ENCODE measurements at regions not wholly inside any gene's neighbourhood (a gene's known extent, or its start where the extent isn't known, plus 50 kb on each side); places are given as distances from the start of the nearest gene placed in this dataset.

GRCh38 chr2:43171789-43172188, 54.6 kb downstream of the ZFP36L2 start:
- ChIA-PET POLR2A (no interaction called here), CTCF (interaction anchor here (0.6 to 4.6 kb wide), 7 partner anchors 9 to 55 kb away, joined by 3 to 42 read pairs (median 5); partner anchors contain the start of gene ZFP36L2)
- Mint-ChIP-seq H3K9me3 (no peaks in the 10 kb centered on the region), H3K4me3 (no peak overlapping the region), H3K4me1 (peaks cover 89% of the 10 kb centered on the region), H3K27ac (peak overlapping the region; percentile 64), H3K36me3 (ENCODE audit: low read depth) (peaks cover 8% of the 10 kb centered on the region), H3K27me3 (no peaks in the 10 kb centered on the region)
- no peak for DNase-seq

- Mint-ChIP-seq H3K4me1 (peaks cover 81% of the 10 kb centered on the region), H3K4me3 (no peak overlapping the region), H3K27ac (peak overlapping the region; percentile 94), H3K36me3 (ENCODE audit: low read depth) (peaks cover 4% of the 10 kb centered on the region), H3K27me3 (no peaks in the 10 kb centered on the region), H3K9me3 (no peaks in the 10 kb centered on the region)
- no peak for DNase-seq
- ChIA-PET CTCF (interaction anchor here (0.6 to 4.6 kb wide), 25 partner anchors 9 to 59 kb away, joined by 3 to 42 read pairs (median 4); partner anchors contain the start of gene ZFP36L2), POLR2A (no interaction called here)
These were observed 55.9 kb downstream of the ZFP36L2 start for GRCh38 chr2:43170405-43171105.

- Mint-ChIP-seq H3K4me1 (peaks cover 81% of the 10 kb centered on the region), H3K4me3 (peak overlapping the region; percentile 12), H3K9me3 (no peaks in the 10 kb centered on the region), H3K36me3 (ENCODE audit: low read depth) (no peaks in the 10 kb centered on the region), H3K27ac (peak overlapping the region; percentile 94), H3K27me3 (no peaks in the 10 kb centered on the region)
- peak; percentile 69 for DNase-seq
- POLR2A ChIA-PET = interaction anchor here (0.9 to 1.3 kb wide), 2 partner anchors 10 to 36 kb away, joined by 3 read pairs; no protein-coding TSS in a partner anchor
- CTCF ChIA-PET = interaction anchor here (0.6 to 4.6 kb wide), 22 partner anchors 8 to 59 kb away, joined by 3 to 42 read pairs (median 5); no protein-coding TSS in a partner anchor
These were observed 56.4 kb downstream of the ZFP36L2 start for GRCh38 chr2:43169987-43170386.

DNA sequence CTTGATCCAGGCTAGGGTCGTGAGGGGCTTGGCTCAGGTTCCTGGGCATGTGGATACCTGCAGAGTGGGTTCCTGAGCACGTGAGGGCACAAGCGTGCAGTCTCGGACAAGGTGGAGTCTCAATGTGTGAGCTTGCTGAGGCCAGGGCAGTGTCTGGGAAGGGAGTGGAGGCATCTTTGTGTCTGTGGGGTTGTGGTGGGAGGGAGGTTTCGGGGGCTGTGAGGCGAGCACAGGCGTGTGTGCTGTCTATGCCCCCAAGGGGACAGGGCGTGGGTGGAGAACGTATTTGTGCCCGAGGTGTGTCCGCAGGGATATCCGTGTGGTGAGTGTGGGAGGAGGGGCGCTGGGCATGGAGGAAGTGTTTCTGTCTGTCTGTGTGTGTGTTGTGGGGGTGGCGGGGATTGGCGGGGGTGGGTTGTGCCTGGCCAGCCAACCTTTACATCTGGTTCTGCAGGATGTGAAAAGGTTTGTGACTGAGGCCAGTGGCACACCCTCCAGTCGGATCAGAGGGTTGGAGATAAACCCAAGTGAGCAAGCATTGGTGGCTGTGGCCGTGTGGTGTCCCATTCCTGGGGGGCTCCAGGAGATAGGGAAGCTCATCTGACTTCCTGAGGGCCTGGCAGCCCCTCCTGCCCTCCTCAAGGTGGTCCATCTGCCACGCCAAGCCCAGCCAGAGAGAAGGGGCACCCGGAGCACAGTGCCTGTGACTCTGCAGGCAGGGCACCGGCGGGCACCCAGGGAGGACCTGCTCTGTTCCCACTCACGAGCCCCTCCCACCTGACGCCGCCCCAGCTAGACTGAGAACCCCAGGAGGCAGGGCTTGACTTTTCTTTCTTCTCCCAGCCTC, 57.1 kb downstream of the ZFP36L2 start:
- Mint-ChIP-seq H3K9me3 (no peaks in the 10 kb centered on the region), H3K27ac (peak overlapping the region; percentile 94), H3K4me1 (peaks cover 77% of the 10 kb centered on the region), H3K36me3 (ENCODE audit: low read depth) (no peaks in the 10 kb centered on the region), H3K4me3 (peak overlapping the region; percentile 67), H3K27me3 (no peaks in the 10 kb centered on the region)
- CTCF ChIA-PET = interaction anchor here (0.7 to 4.6 kb wide), 17 partner anchors 10 to 60 kb away, joined by 3 to 42 read pairs (median 5); no protein-coding TSS in a partner anchor
- peak; percentile 31 for DNase-seq
- POLR2A ChIA-PET = interaction anchor here (0.9 to 1.3 kb wide), 2 partner anchors 11 to 35 kb away, joined by 3 read pairs; no protein-coding TSS in a partner anchor

- no peak for DNase-seq
- no peaks in the 10 kb centered on the region for H3K27me3 Mint-ChIP-seq
- no peaks in the 10 kb centered on the region for H3K36me3 Mint-ChIP-seq (ENCODE audit: low read depth)
- POLR2A ChIA-PET = interaction anchor here (0.7 kb wide), 1 partner anchor 312 kb away, joined by 3 read pairs; no protein-coding TSS in a partner anchor
- H3K4me3 Mint-ChIP-seq = no peak overlapping the region
- peak overlapping the region; percentile 94 for H3K27ac Mint-ChIP-seq
- H3K9me3 Mint-ChIP-seq = no peaks in the 10 kb centered on the region
- CTCF ChIA-PET = interaction anchor here (0.6 to 4.6 kb wide), 8 partner anchors 10 to 56 kb away, joined by 3 to 42 read pairs (median 4); no protein-coding TSS in a partner anchor
- peaks cover 72% of the 10 kb centered on the region for H3K4me1 Mint-ChIP-seq
These were observed 58.4 kb downstream of the ZFP36L2 start for GRCh38 chr2:43168016-43168369.

DNA sequence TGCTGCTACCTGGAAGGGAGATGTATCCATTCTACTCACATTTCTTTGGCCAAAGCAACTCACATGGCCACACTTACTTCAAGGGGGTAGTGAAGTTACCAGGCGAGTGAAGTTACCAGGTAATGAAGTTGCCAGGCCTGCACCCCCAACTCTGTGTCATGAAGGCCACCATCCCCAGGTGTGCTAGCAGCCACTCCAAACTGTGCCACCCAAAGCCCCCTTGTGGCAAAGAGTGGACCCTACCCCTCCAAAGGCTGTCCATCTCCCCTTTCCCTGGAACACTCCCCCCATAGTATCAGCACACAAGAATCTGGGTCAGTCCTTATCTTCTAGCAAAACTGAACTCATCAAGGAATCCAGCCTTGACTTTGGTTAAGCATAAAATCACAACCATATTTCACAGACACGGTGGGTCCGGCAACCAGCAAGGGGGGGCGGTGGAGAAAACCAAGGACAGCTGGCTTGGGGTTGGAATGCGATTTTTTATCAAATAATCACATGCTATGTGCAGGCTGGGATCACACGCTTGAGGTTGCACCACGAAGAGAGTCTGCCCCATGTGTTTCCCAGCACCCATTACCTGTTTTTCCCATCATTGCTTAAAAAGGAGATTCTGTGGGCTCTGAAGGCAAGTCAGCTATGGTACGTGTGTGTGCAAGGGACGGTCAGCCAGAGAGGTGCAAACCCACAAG, 60.9 kb downstream of the ZFP36L2 start:
- no peak overlapping the region for H3K27ac Mint-ChIP-seq
- DNase-seq = no peak

DNA sequence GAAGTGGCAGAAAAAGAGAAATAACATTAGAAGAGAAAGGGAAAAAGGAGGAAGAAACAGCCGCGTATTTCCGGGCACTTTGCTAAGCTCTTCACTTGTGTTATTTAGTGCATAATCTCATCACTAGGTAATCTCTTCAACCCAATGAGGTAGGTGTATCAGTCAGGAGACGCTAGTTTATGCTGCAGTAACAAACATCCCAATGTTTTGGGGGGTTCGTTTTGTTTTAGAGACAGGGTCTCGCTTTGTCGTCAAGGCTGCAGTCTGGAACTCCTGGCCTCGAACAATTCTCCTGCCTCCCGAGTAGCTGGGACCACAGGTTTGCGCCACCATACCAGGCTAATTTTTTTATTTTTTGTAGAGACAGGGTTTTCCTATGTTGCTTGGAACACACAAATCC, 61.7 kb downstream of the ZFP36L2 start:
- ChIA-PET POLR2A (no interaction called here), CTCF (interaction anchor here (0.9 to 2.9 kb wide), 5 partner anchors 10 to 60 kb away, joined by 3 to 9 read pairs (median 3); no protein-coding TSS in a partner anchor)
- no peaks in the 10 kb centered on the region for H3K9me3 Mint-ChIP-seq
- no peaks in the 10 kb centered on the region for H3K27me3 Mint-ChIP-seq
- H3K27ac Mint-ChIP-seq = no peak overlapping the region
- H3K4me3 Mint-ChIP-seq = no peak overlapping the region
- no peaks in the 10 kb centered on the region for H3K36me3 Mint-ChIP-seq (ENCODE audit: low read depth)
- DNase-seq = no peak
- H3K4me1 Mint-ChIP-seq = peaks cover 63% of the 10 kb centered on the region

More for the DNA sequence above, 60.9 kb downstream of the ZFP36L2 start:
- H3K4me3 Mint-ChIP-seq = no peak overlapping the region
- POLR2A ChIA-PET = no interaction called here
- no peaks in the 10 kb centered on the region for H3K36me3 Mint-ChIP-seq (ENCODE audit: low read depth)
- no peaks in the 10 kb centered on the region for H3K9me3 Mint-ChIP-seq
- no peaks in the 10 kb centered on the region for H3K27me3 Mint-ChIP-seq
- CTCF ChIA-PET = interaction anchor here (0.9 to 2.9 kb wide), 6 partner anchors 9 to 59 kb away, joined by 3 to 9 read pairs (median 4); no protein-coding TSS in a partner anchor
- peaks cover 63% of the 10 kb centered on the region for H3K4me1 Mint-ChIP-seq

GRCh38 chr2:43163584-43164270, 62.7 kb downstream of the ZFP36L2 start:
- H3K4me3 Mint-ChIP-seq = no peak overlapping the region
- peaks cover 63% of the 10 kb centered on the region for H3K4me1 Mint-ChIP-seq
- no peak for DNase-seq
- CTCF ChIA-PET = interaction anchor here (0.9 to 1.6 kb wide), 4 partner anchors 24 to 58 kb away, joined by 3 to 4 read pairs (median 3); no protein-coding TSS in a partner anchor
- H3K27me3 Mint-ChIP-seq = no peaks in the 10 kb centered on the region
- no peaks in the 10 kb centered on the region for H3K36me3 Mint-ChIP-seq (ENCODE audit: low read depth)
- POLR2A ChIA-PET = no interaction called here
- H3K27ac Mint-ChIP-seq = peak overlapping the region; percentile 33
- H3K9me3 Mint-ChIP-seq = no peaks in the 10 kb centered on the region

DNA sequence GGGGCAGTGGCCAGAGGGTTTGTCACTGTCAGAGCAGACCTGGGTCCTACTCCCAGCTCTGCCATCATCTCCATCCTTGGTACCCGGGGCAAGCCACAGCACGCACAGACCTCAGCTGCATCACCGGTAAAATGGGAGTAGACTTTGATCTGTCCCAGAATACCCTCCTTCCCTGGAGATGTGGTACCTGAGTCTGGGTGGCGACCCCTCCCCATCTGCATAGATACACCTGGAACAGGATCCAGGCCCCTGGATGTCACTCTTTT, 64.0 kb downstream of the ZFP36L2 start:
- ChIA-PET POLR2A (no interaction called here), CTCF (interaction anchor here (1.6 to 3.0 kb wide), 2 partner anchors 9 to 33 kb away, joined by 4 to 15 read pairs; no protein-coding TSS in a partner anchor)
- Mint-ChIP-seq H3K36me3 (ENCODE audit: low read depth) (no peaks in the 10 kb centered on the region), H3K4me1 (peaks cover 64% of the 10 kb centered on the region), H3K27me3 (no peaks in the 10 kb centered on the region), H3K27ac (peak overlapping the region; percentile 43), H3K4me3 (no peak overlapping the region), H3K9me3 (no peaks in the 10 kb centered on the region)
- no peak for DNase-seq

DNA sequence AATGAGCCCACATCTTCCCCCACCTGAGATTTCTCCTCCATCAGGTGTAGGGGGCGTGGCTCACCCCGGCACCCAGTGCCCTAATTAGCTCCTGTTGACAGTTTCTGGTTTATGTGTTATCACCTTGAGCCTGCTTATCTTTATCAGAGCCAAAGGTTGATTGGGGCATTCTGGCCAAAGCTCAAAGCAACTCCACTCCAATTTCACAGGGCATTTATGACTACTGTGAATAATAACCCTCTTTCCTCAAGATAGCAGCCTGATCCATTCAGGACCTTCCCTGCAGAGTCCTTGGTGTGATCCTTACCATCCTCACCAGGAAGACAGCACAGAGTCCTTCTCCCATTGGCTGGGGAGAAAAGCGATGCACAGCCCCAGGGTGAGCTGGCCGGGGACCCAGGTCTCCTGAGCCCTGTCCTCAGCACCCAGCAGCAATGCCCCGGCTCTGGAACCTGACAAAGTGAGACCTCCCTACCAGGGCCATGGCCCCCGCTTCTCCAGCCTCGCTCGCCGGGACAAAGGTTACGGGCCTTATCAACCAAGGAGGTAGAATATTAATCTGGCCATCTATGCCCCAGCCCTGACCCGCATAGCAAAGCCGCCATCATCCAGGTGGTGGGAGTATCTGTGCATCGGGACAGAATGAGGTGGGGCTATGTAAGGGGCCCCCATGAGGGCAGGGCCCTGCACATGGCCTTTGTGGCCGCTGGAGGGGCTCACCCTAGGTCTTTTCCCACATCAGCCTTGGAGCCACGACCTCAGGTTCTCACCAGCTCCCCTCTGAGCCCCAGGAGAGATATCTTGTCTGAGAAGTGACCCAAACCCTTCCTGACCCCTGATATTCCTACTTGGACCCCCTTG, 64.5 kb downstream of the ZFP36L2 start:
- peak overlapping the region; percentile 73 for H3K27ac Mint-ChIP-seq
- peaks cover 69% of the 10 kb centered on the region for H3K4me1 Mint-ChIP-seq
- no peaks in the 10 kb centered on the region for H3K36me3 Mint-ChIP-seq (ENCODE audit: low read depth)
- no peak overlapping the region for H3K4me3 Mint-ChIP-seq
- no peaks in the 10 kb centered on the region for H3K9me3 Mint-ChIP-seq
- no peak for DNase-seq
- no peaks in the 10 kb centered on the region for H3K27me3 Mint-ChIP-seq
- POLR2A ChIA-PET = no interaction called here
- CTCF ChIA-PET = interaction anchor here (1.6 to 3.0 kb wide), 2 partner anchors 9 to 34 kb away, joined by 4 to 15 read pairs; no protein-coding TSS in a partner anchor

DNA sequence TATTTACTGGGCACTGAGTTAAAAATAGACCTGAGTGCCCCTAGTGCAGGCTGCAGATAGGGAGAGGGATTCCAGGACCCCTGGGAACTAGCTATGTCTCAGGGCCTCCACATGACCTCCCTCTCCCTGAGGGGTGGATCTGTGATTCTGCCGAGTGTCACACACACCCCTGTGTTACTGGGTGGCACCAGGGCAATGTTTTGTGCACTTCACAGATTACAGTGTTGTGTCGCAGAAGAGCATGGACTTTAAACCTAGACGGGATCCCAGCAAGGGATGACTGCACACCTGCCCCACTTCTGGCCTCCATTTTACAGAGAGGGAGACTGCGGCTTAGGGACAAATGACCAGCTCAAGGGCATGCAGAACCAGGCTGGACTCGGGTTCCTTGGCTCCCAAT, 65.6 kb downstream of the ZFP36L2 start:
- peaks cover 2% of the 10 kb centered on the region for H3K36me3 Mint-ChIP-seq (ENCODE audit: low read depth)

More for the DNA sequence above, 65.6 kb downstream of the ZFP36L2 start:
- no peaks in the 10 kb centered on the region for H3K27me3 Mint-ChIP-seq
- peak overlapping the region; percentile 97 for H3K27ac Mint-ChIP-seq
- H3K4me1 Mint-ChIP-seq = peaks cover 71% of the 10 kb centered on the region
- no peak for DNase-seq
- H3K9me3 Mint-ChIP-seq = no peaks in the 10 kb centered on the region
- ChIA-PET POLR2A (no interaction called here), CTCF (interaction anchor here (0.6 to 3.0 kb wide), 5 partner anchors 11 to 133 kb away, joined by 3 to 15 read pairs (median 3); no protein-coding TSS in a partner anchor)
- no peak overlapping the region for H3K4me3 Mint-ChIP-seq
